ENCODE measurements at regions not wholly inside any gene's neighbourhood (a gene's known extent, or its start where the extent isn't known, plus 50 kb on each side); places are given as distances from the start of the nearest gene placed in this dataset.

DNA sequence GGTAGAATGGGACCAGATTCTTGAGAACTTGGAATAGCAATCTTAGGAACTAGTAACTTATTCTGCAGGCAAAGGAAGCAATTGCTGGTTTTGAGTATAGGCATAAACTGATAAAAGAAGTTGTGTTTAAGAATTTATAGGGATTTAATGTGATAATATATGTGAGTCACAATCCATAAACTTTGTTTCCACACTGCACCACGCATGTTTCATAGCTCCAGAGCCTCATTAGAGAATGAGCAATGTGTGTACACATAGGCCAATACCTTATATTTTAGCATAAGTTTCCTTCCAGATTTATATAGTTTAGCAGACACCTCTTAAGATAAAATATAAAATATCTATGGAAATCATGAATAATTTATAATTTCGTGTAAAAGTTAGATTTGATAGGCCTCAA, 175.5 kb upstream of the SEMA3A start:
- DNase-seq, result no peak

GRCh38 chr7:84368122-84368521, 173.5 kb upstream of the SEMA3A start:
- DNase-seq, result no peak

DNA sequence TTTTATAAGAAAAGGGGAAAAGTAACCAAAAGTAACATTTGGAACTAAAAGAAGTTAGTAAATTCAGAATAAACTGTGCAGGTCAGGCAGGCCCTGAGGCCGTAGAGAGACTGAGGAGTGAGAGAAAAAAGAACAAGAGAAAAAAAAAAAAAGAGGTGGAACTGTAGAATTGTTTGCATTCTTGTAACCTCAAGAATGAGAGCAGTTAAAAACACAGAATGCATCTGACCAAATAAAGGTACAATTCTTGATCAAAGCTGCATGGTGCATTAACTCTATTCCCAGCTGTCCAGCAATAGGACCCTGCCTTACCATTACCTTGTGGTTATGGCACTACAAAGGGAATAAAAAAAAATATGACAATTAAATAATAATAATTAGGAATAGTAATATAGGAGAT, 170.1 kb upstream of the SEMA3A start:
- no peak for DNase-seq

DNA sequence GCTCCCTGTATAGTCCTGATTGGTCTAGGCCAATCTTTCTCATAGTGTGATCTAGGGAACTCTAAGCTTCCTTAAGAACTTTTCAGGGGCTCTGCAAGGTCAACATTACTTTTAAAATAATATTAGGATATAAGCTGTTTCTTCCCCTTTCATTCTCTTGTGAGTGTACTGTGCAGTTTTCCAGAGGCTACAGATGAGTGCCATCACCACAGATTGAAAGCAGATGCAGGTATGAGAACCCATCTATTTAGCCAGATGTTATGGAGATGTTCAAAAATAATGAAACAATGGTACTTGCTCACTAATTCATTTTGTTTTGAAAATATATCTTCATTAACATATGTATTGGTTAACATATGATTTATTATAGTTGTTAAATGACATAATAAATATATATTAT, 169.2 kb upstream of the SEMA3A start:
- DNase-seq, result no peak

- DNase-seq, result no peak
Measured at GRCh38 chr7:84362828-84363227, 168.2 kb upstream of the SEMA3A start.

DNA sequence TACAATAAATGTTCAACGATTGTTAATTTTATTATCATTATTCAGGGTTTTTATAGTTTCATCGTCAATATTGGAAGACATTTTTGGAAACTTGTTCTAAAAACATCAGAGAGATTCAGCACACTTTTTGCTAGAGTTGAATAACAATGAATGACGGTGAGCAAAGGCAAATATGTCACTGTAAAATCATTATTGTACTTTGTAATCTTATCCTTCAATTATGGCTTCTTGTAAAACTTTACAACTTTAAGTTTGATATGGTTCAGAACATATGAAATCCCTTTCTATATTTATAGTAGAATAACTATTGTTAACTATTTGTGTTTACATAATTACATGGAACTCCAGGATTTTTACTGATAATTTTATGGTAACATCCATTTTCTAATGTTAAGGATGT, 167.8 kb upstream of the SEMA3A start:
- DNase-seq, result no peak

GRCh38 chr7:84354866-84355265, 160.3 kb upstream of the SEMA3A start:
- no peak for DNase-seq

DNA sequence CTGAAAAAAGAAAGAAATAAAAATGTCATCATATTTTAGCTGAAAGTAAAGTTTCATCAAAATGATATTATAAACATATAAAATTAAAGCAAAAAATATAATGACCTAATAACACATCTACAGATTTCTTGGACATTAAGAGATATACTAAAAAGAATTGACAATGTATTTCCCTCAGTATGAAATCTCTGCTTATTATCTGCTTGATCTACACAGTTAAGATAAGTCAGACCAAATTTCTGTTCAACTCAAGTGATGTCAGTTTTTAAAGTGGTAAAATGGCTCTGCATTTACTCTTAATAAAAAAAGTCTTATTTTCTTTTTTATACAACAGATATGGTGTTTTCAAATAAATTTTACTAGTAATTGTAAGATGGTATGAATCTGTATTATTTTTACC, 159.4 kb upstream of the SEMA3A start:
- no peak for DNase-seq

GRCh38 chr7:84339306-84339705, 144.7 kb upstream of the SEMA3A start:
- DNase-seq, result no peak

DNA sequence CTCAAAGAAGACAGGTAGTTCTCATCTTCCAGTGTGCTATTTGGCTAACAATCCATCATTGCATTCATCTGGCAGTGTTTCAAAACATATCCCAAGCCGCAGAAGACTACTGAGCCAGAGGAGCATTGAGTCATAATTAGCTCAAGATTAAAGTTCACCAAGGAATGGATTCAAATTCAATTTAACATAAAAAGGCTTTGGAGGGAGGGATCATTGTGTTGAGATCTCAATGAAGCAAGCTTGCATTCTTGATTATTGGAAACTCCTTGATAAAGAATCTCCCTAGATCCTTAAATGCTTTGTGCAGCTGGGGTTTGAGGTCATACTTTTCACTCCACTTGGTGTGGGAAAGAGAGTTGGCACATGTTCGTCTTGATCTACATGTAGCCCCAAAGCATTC, 142.8 kb upstream of the SEMA3A start:
- no peak for DNase-seq

DNA sequence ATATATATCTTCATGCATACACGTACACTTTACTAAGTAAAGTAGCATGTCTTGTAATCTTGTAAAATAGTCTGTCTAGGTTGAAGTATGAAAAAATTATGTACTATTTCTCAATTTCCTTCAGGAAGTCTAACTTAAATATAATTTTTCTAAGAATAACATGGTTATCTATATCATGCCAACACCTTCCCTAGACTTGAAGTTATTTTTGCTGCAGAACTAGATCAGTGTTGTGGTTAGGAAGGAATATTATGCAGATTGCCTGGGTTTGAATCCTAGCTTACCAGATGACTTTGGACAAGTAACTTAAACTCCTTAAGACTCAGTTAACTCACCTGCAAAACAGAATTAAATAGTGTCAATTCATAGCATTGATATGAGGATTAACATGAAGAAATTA, 142.2 kb upstream of the SEMA3A start:
- DNase-seq, result no peak

DNA sequence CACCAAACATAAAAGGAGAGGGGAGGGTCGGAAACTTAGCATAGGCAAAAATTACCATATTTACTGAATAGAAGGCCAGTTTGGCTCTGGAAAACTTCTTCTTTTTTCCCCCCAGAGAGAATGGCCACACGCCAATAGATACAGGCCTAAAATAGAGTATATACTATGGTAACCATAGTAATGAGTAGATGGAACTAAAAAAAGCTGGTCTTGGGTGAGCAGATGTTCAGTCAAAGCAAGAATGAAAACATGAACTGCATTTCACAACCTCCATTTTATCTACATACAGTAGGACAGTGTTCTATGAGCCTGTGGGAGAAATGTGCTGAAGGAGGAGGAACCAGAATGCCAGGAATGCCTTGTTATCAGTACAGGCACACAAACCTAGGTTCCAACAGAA, 141.7 kb upstream of the SEMA3A start:
- DNase-seq, result peak in 1 of 2 donors; percentile 33

DNA sequence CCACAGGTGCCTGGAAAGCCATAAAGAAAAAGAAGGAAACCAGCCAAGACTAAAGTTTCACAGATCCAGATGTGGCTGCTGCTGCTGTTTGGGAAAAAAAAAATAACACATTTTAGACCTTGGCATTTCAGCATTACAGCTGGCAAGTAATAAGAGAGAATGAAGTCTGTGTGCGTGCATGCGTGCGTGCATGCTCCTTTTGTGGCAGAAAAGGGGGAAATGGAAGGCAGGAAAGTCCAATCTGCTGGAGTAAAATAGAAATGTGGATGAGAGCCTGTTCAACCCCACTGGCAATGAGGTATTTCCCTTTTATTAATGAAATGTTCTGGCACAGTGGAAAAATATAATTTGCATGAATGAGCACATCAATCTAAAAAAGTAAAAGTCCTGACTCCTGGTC, 137.0 kb upstream of the SEMA3A start:
- DNase-seq, result no peak

GRCh38 chr7:84328571-84328970, 134.0 kb upstream of the SEMA3A start:
- DNase-seq, result no peak

- no peak for DNase-seq
Measured at GRCh38 chr7:84324136-84324630, 129.6 kb upstream of the SEMA3A start.

GRCh38 chr7:84317536-84317935, 122.9 kb upstream of the SEMA3A start:
- no peak for DNase-seq

DNA sequence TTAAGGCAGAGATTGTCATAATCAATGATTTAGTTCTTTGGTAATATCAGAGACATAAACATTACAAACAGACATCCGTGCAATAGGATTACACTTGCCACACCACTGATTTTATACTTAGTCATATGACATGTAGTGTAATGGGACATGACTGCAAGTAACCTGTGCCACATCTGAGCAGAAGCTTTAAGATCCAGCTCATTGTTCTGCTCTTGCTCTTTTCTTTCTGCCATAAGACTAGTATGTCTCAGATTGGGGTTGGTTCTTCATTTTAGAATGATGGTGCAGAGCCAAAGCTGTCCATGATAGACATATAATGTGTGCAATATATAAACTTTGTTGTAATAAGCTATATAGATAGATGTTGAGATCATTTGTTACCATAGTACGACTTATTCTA, 119.7 kb upstream of the SEMA3A start:
- DNase-seq, result no peak

DNA sequence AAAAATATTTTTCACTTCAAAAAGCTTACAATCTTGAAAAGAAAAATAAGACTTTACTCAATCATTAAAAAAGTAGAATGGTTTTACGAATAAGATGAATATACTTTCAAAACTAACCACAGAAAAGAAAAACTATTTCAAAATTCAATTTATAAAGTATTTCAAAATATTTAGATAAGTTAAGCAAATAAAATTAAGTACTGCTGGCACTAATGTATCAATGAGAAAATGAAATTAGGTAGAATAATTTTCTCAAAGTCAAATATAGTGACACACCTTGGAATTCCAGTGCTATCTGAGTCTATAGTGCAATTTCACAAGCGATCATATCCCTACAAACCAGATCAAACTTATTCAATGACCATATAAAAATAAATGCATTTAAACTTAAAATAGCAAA, 109.8 kb upstream of the SEMA3A start:
- no peak for DNase-seq

GRCh38 chr7:84302949-84303348, 108.4 kb upstream of the SEMA3A start:
- DNase-seq, result no peak

DNA sequence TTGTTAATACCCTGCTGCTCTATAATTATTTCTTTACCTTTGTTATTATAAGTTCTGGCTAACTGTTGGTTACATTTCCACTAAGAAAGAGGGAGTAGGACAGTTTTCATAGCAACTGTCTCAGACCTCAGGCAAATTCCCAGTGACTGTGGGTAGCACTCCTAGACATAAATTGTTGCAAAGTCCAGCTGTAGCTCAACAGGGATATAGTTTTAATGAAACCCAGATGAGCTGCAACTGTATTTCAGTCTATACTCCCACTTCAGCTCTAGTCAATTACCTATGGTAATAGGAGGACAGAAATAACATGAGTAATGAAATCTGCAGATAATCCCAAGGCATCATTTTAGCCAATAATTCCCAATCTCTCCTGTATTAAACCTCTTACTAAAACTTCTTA, 103.0 kb upstream of the SEMA3A start:
- DNase-seq, result no peak

DNA sequence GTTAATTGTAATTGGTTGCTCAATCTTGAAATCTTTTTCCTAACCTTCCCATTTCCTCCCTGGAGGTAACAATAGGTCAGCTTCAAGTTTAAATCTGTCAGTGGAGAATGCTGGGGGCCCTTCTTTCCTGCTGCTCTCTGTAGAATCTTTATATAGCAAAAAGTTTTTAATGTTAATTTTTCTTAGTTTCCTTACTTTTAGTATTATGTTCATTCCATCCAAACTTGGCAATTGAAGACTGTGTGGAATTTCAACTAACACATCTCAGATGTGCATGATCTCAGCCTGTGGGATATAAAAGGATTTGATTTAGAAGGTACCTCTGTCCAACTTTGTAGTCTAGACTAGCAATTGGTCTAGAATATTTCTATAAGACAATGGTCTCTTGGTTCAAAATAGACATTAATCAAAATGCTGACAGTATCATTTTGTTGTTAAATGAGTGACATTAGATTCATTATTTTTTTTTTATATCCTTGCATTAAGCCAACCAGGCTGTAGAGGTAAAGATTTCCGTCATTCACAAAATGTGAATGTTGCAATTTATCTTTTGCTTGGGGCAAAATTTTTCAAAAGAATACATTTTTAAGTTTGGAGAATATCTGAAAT, 100.4 kb upstream of the SEMA3A start:
- DNase-seq, result no peak

DNA sequence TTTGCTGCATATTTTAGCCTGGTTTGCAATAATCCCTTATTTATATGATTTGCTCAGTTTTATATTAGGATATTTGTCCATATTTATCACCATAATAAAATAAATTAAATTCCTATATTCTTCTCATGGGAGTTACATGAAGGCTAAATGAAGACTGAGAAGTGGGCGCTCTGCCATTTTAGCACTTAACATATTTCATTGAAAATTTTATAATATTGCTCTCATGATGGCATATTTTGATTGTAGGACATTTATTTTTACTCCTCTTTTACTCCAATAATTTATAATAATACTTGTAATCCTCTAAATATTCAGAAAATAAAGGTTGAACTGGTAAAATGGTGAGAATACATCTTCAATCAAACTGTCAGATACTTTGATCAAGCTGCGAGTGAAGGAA, 99.8 kb upstream of the SEMA3A start:
- no peak for DNase-seq

DNA sequence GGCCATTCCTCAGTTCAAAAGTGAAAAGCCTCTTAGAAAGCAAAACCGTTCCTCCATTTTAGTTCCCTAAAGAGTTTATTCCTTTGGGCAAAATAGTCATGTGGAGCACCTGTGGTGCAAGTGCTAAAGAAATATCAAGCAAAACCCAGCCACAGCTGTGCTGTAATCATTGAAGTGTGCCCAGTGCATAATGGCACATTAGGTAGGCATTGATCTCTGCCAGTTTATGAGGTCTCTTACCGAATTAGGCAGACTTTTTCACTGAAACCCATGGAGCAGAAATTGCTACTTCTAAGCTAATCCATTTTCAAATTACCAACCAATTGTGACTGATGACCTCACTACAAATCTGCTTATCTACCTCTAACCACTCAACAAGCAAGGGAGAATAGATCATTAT, 97.2 kb upstream of the SEMA3A start:
- no peak for DNase-seq

DNA sequence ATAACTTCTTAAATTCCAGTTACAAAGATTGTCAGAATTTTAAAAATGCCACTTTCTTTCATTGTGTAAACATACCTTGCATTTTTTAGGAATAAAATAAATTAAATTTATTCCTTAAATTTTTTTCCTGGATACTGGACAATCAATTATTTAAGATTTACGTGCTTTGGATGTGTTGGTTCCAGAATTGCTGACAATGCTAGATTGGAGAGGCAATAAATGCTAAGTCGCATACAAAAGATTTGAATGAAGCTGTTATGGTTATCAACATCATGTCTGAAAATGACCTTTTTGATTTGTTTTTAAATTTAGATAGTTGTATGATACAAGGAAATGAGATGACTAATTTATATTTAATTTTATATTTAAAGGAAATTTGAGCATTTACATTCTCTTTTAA, 89.2 kb upstream of the SEMA3A start:
- DNase-seq, result no peak

- no peak for DNase-seq
Measured at GRCh38 chr7:84281518-84281917, 86.9 kb upstream of the SEMA3A start.
